H1 (cell line): ENCODE measurements at regions not wholly inside any gene's neighbourhood (a gene's known extent, or its start where the extent isn't known, plus 50 kb on each side); places are given as distances from the start of the nearest gene placed in this dataset.

Source experiments
- CHD7 ChIP-seq: fragments of 300-600 bp; sonication (generic); IDR thresholded peaks from 2 replicates; pipeline ENCODE4 v1.7.1; 2012; ENCODE audit warnings: low read length, moderate library complexity, mild to moderate bottlenecking, inconsistent platforms; ENCODE audit not compliant: insufficient replicate concordance
- SIRT6 ChIP-seq: IDR thresholded peaks from one replicate; pipeline ENCODE4 v1.7.1; 2012; ENCODE audit warnings: low read length, inconsistent platforms

GRCh38 chr11:110951037-110951949 is 239.1 kb upstream of the ARHGAP20 start (continued):
- TF ChIP-seq CHD7 = no peak
- no peak for TF ChIP-seq SIRT6
- TF ChIP-seq, all 59 proteins: peak for 0
